ENCODE measurements at regions not wholly inside any gene's neighbourhood (a gene's known extent, or its start where the extent isn't known, plus 50 kb on each side); places are given as distances from the start of the nearest gene placed in this dataset.
"Not testable (repeated sequence)": the region's sequence is repeated elsewhere in the genome, so short reads cannot be mapped to it uniquely, and the experiment has no call there.

- no peak for DNase-seq
Measured at GRCh38 chrX:137195296-137195695, 161.5 kb upstream of the GPR101 start.

GRCh38 chrX:137194164-137194563 is 160.4 kb upstream of the GPR101 start:
- peak; percentile 53 for DNase-seq

- DNase-seq: no peak
Measured at GRCh38 chrX:137187540-137187939, 153.7 kb upstream of the GPR101 start.

DNA sequence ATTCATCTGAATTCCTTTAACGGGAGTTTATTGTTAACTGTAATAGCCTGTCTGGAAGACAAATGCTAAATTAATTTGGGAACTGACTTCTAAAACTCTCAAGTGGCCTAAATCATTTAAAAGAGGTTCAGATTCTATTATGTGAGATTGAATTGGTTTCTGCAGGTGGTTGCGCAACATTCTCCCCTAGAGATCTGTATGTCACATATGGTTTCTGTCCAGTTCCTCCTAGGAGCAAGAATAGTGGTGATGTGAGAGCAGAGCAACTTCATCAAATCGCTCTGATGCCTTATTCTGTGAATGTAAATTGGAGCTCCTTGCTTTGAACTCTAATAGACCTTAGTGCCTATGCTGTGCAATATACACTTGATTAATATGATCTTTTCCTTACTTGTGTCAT is 144.6 kb upstream of the GPR101 start:
- DNase-seq: no peak

DNA sequence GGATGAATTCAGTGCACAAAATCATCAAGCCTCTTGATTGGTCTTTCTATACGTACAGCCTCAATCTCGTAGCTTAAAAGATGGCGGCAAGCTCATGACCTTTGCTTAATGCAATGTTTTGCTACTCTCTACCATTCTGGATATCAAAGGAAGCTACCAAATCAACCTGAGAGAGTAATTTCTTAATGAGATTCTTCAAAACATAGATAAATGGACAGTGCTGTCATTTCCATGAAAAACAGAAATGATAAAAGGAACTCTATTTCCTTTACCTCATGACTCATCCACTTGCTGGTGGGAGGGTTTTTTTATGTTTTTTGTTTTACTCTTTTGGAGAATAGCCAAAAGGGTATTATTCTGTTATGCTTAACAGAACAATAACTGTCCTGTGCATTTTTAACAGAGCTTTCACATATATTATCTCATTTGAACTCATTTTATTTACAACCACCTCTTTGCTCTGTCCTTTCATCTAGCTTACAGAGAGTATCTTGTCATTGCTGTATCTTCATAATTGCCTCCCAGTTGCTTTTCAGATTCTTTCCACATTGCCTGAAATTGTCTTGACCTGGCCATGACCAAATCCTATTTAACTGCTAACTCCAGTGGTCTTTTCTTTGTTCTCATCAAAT is 138.6 kb upstream of the GPR101 start:
- DNase-seq: no peak

- DNase-seq: no peak
Measured at GRCh38 chrX:137171626-137172025, 137.8 kb upstream of the GPR101 start.

DNA sequence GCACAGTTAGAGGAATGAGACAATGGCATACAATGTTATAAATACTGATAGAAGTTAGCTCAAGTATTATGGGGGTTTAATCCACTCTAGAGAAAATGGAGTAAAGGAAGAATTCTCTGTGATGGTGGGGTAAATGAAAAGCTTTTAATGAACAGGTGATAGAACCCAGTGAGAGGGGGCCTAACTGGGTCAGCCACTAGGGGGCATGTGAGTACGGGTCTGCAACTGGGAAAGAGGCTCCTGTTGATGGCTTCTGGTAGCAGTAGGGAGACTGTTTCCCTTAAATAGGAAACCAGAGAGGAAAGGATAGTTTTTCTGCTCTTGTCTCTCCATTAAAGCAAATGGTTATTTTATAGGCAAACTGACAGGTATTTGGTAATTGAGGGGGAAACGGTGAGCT is 132.8 kb upstream of the GPR101 start:
- no peak for DNase-seq

- DNase-seq: no peak
Measured at GRCh38 chrX:137164329-137164728, 130.5 kb upstream of the GPR101 start.

GRCh38 chrX:137151403-137151802 is 117.6 kb upstream of the GPR101 start:
- DNase-seq: no peak

DNA sequence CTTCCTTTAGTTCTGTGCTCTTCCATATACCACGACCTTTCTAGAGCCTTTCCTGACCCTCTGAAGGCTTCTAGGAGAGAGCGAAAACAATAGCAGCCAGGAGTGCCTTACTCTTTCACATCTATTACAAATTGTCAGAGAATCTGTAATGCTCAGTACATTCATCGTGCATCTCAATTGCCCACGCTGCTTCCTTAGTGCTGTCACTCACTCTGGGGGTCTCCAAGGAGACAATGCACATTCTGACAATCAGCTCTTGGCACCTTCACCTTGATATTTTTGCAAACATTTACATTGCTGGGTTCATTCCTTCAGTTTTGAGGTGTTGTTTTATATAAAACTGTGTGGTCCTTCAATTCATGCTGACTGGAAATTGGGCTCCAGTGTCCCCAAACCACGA is 110.1 kb upstream of the GPR101 start:
- DNase-seq: no peak

- not testable (repeated sequence) for DNase-seq
Measured at GRCh38 chrX:137122651-137123050, 88.9 kb upstream of the GPR101 start.

DNA sequence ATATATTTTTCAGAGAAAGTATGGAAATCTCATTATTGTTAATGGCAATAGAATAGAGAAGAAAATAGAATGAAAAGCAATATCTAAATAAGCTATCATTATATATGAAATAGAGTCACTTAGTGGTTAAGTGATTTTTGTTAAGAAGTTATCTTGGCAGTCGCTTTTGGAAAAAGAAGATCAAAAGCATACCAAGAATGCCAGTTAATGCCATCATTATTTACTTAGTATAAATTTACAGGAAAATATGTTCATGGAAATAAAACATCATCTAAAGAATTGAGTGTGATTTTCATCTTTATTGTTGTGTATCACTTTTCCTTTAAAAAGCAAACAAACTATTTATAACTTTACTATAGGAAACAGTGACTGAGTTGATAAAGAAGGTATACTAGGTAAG is 85.3 kb upstream of the GPR101 start:
- no peak for DNase-seq

DNA sequence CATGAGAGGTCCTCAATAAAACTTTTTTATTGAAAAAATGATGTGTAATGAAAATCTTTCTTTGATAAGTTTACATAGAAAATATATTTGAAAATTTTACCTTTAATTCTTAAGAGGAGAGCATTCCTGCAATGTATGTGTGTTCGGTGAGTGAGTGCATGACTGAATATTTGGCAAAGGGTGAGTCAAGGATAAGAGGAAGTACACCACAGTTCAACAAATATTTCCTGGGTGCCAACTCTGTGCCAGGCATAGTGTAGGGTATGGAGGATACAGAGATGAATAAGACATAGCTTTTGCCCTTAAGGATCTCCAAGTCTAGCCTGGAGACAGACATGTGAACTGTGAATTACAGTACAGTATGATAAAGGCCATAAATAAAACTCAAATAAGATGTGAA is 84.7 kb upstream of the GPR101 start:
- DNase-seq: no peak

GRCh38 chrX:137118136-137118535 is 84.3 kb upstream of the GPR101 start:
- DNase-seq: no peak

- not testable (repeated sequence) for DNase-seq
Measured at GRCh38 chrX:137107877-137108276, 74.1 kb upstream of the GPR101 start.

- no peak for DNase-seq
Measured at GRCh38 chrX:137101273-137101990, 67.6 kb upstream of the GPR101 start.

Data from retina (tissue), 1 donor.